ENCODE measurements at regions not wholly inside any gene's neighbourhood (a gene's known extent, or its start where the extent isn't known, plus 50 kb on each side); places are given as distances from the start of the nearest gene placed in this dataset.

GRCh38 chr9:88723751-88724150 lies 188.8 kb downstream of the NXNL2 start:
- no peak for ATAC-seq
- Mint-ChIP-seq H3K4me3 (no peak overlapping the region), H3K4me1 (no peaks in the 10 kb centered on the region), H3K27me3 (peaks cover 18% of the 10 kb centered on the region), H3K36me3 (ENCODE audit: low read depth) (no peaks in the 10 kb centered on the region), H3K27ac (no peak overlapping the region), H3K9me3 (ENCODE audit: low read depth) (no peaks in the 10 kb centered on the region)
- no peak for DNase-seq
- intact Hi-C loops (cut with DNase I, micrococcal nuclease) = no loop called here
- POLR2A ChIA-PET = no interaction called here
- CTCF ChIA-PET = no interaction called here

DNA sequence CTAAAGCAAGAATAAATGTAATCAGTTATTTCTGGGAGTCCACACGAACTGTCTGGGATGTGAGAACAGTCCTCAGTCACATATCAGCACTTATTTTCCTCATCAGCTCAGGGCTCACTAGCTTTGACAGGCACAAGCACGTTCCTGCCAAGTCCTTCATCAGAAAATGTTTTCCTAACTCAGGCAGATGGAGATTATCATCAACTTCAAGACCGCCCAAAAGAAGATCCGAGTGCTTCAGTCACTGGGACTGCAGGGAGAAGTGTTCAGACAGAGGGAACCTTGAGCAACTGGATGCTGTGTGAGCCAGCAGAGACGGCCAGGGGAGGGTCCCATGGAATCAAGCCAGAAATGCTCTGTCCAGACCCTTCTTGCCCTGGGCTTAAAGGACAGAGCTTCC lies 189.4 kb downstream of the NXNL2 start:
- peaks cover 18% of the 10 kb centered on the region for H3K27me3 Mint-ChIP-seq
- H3K9me3 Mint-ChIP-seq (ENCODE audit: low read depth) = no peaks in the 10 kb centered on the region
- no peaks in the 10 kb centered on the region for H3K36me3 Mint-ChIP-seq (ENCODE audit: low read depth)
- DNase-seq (no peak), ATAC-seq (no peak)
- no peaks in the 10 kb centered on the region for H3K4me1 Mint-ChIP-seq
- H3K4me3 Mint-ChIP-seq = no peak overlapping the region
- ChIA-PET POLR2A (no interaction called here), CTCF (no interaction called here)
- no peak overlapping the region for H3K27ac Mint-ChIP-seq
- intact Hi-C loops (cut with DNase I, micrococcal nuclease) = no loop called here

DNA sequence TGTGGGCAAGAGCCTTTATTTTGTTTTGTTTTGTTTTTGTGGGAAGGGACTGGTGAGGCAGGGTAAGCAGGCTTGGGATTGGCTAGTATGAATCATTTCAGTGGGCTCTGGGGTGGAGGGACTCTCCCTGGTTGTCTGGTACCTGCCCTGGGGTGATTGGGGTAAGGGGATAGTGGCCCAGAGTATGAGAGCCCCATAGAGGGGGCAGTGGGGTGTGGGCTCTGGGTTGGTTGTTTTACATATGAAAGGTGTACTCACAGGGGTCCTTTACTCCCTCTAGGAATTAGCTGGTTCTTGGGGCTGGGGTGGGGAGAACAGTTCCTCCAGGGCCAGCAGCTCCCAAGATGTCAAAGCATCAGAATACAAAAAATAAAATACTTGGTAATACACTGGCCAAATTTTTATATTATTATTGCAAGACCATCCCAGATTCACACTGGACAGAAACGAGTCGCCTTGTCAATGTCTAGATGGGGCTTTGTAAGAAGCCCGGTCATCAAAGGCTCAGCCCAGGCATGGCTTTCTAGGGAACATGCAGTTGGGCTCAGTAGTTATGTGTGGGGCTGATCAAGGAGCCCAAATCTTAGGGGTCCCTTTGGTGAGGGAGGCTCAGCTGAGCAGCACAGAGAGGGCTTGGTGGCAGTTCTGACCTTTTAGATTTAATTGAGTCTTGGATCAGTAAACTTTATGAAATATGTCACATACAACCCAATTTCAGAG lies 190.5 kb downstream of the NXNL2 start:
- Mint-ChIP-seq H3K9me3 (ENCODE audit: low read depth) (no peaks in the 10 kb centered on the region), H3K27ac (no peak overlapping the region), H3K36me3 (ENCODE audit: low read depth) (no peaks in the 10 kb centered on the region), H3K4me3 (no peak overlapping the region), H3K27me3 (peaks cover 21% of the 10 kb centered on the region), H3K4me1 (no peaks in the 10 kb centered on the region)
- DNase-seq (no peak), ATAC-seq (no peak)
- ChIA-PET CTCF (interaction anchor here (0.6 kb wide), 1 partner anchor 273 kb away, joined by 3 read pairs; no protein-coding TSS in a partner anchor), POLR2A (no interaction called here)
- intact Hi-C loops (cut with DNase I, micrococcal nuclease) = no loop called here

- H3K4me3 Mint-ChIP-seq = no peak overlapping the region
- peaks cover 28% of the 10 kb centered on the region for H3K27me3 Mint-ChIP-seq
- H3K9me3 Mint-ChIP-seq (ENCODE audit: low read depth) = no peaks in the 10 kb centered on the region
- intact Hi-C loops (cut with DNase I, micrococcal nuclease) = no loop called here
- H3K36me3 Mint-ChIP-seq (ENCODE audit: low read depth) = no peaks in the 10 kb centered on the region
- H3K4me1 Mint-ChIP-seq = no peaks in the 10 kb centered on the region
- no peak for DNase-seq
- ChIA-PET CTCF (no interaction called here), POLR2A (no interaction called here)
- ATAC-seq = no peak
- H3K27ac Mint-ChIP-seq = no peak overlapping the region
Observed at GRCh38 chr9:88726803-88727202, 191.8 kb downstream of the NXNL2 start.

- intact Hi-C loops (cut with DNase I, micrococcal nuclease) = no loop called here
- Mint-ChIP-seq H3K9me3 (ENCODE audit: low read depth) (no peaks in the 10 kb centered on the region), H3K4me1 (no peaks in the 10 kb centered on the region), H3K27me3 (peaks cover 17% of the 10 kb centered on the region), H3K27ac (no peak overlapping the region), H3K36me3 (ENCODE audit: low read depth) (no peaks in the 10 kb centered on the region), H3K4me3 (no peak overlapping the region)
- DNase-seq (no peak), ATAC-seq (no peak)
- ChIA-PET CTCF (no interaction called here), POLR2A (no interaction called here)
Observed at GRCh38 chr9:88730780-88731179, 195.8 kb downstream of the NXNL2 start.

- no peaks in the 10 kb centered on the region for H3K36me3 Mint-ChIP-seq (ENCODE audit: low read depth)
- H3K4me3 Mint-ChIP-seq = no peak overlapping the region
- intact Hi-C loops (cut with DNase I, micrococcal nuclease) = no loop called here
- no peak overlapping the region for H3K27ac Mint-ChIP-seq
- H3K9me3 Mint-ChIP-seq (ENCODE audit: low read depth) = no peaks in the 10 kb centered on the region
- ATAC-seq (no peak), DNase-seq (no peak)
- H3K4me1 Mint-ChIP-seq = no peaks in the 10 kb centered on the region
- H3K27me3 Mint-ChIP-seq = peaks cover 19% of the 10 kb centered on the region
- POLR2A ChIA-PET = no interaction called here
- CTCF ChIA-PET = interaction anchor here (0.8 kb wide), 1 partner anchor 1376 kb away, joined by 4 read pairs; no protein-coding TSS in a partner anchor
Observed at GRCh38 chr9:88732128-88732527, 197.2 kb downstream of the NXNL2 start.

DNA sequence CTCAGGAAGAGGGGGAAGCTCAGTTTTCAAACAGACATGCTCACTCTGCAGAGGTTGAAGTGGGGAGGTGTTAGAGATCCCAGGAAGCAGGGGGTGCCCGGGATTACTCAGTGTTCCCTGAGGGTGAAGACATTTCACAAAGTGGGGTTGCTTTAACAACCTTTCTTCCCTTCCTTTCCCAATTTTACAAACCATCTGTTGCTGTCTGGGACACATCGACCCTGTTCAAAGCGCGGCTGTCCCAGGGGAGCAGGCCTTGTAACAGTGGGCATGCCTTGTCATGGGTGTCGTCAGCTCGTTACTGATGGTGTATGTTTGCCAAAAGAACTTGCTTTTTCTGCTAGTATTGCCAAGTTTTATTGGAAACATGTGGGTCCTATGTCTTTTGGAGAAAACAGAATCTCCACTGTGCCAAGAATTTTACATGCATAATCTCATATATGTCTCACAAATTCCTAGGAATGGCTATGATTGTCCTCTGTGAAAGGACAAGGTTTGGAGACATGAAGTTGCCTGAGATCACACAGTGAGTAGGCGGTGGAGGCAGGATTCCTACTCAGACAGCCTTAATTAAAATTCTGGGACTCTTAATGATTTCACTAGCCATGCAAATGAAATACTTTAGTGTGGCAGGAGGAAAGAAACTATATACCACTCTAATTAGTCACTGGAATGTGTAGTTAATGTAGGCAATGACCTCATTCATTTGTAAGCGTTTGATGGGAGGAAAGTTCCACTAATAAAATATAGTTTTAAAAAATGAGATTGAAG lies 198.9 kb downstream of the NXNL2 start:
- Mint-ChIP-seq H3K36me3 (ENCODE audit: low read depth) (no peaks in the 10 kb centered on the region), H3K27ac (no peak overlapping the region), H3K4me1 (no peaks in the 10 kb centered on the region), H3K27me3 (peaks cover 21% of the 10 kb centered on the region), H3K4me3 (no peak overlapping the region), H3K9me3 (ENCODE audit: low read depth) (no peaks in the 10 kb centered on the region)
- ChIA-PET CTCF (no interaction called here), POLR2A (no interaction called here)
- DNase-seq = no peak
- intact Hi-C loops (cut with DNase I, micrococcal nuclease) = no loop called here
- ATAC-seq = no peak

DNA sequence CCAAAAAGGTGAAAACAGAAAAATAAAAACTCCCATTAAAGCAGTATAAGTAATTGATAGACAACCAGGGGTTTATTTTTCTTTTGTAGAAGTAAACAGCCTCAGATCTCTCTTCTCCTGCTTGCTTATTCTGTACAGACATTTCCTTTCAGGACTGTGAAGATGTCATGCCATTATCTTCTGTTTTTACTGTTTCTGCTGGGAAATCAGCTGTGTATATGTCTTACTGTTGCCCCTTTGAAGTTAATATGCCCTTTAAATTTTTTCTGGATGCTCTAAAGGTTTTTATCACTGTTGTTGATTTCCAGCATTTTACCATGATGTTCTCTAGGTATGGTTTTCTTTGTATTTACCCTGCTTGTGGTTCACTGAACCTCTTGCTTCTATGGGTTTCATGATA lies 199.5 kb downstream of the NXNL2 start:
- Mint-ChIP-seq H3K27ac (no peak overlapping the region), H3K27me3 (peaks cover 23% of the 10 kb centered on the region), H3K4me3 (no peak overlapping the region), H3K9me3 (ENCODE audit: low read depth) (no peaks in the 10 kb centered on the region), H3K36me3 (ENCODE audit: low read depth) (no peaks in the 10 kb centered on the region), H3K4me1 (no peaks in the 10 kb centered on the region)
- POLR2A ChIA-PET = no interaction called here
- CTCF ChIA-PET = no interaction called here
- ATAC-seq = no peak
- intact Hi-C loops (cut with DNase I, micrococcal nuclease) = no loop called here
- no peak for DNase-seq

- no peaks in the 10 kb centered on the region for H3K4me1 Mint-ChIP-seq
- H3K27ac Mint-ChIP-seq = no peak overlapping the region
- CTCF ChIA-PET = interaction anchor here (1.4 kb wide), 1 partner anchor 542 kb away, joined by 3 read pairs; no protein-coding TSS in a partner anchor
- H3K36me3 Mint-ChIP-seq (ENCODE audit: low read depth) = no peaks in the 10 kb centered on the region
- no peaks in the 10 kb centered on the region for H3K9me3 Mint-ChIP-seq (ENCODE audit: low read depth)
- intact Hi-C loops (cut with DNase I, micrococcal nuclease) = no loop called here
- H3K4me3 Mint-ChIP-seq = no peak overlapping the region
- ATAC-seq (no peak), DNase-seq (no peak)
- POLR2A ChIA-PET = no interaction called here
- H3K27me3 Mint-ChIP-seq = peaks cover 21% of the 10 kb centered on the region
Observed at GRCh38 chr9:88736136-88736637, 201.2 kb downstream of the NXNL2 start.

DNA sequence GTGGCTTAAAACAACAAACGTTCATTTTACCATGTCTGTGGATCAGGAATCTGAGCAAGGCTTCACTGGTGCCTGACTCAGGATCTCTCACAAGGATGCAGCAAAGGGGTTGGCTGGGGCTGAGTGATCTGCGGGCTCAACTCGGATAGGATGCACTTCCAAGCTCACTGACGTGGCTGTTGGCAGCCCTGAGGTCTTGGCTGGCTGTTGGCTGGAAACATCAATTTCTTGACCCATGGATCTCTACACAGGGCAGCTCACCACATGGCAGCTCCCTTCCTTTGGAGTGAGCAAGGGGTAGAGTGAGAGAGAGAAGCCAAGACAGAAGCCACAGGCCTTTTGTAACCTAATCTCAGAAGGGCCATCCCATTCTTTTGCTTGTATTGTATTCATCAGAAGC lies 202.1 kb downstream of the NXNL2 start:
- H3K36me3 Mint-ChIP-seq (ENCODE audit: low read depth) = no peaks in the 10 kb centered on the region
- DNase-seq = no peak
- H3K9me3 Mint-ChIP-seq (ENCODE audit: low read depth) = no peaks in the 10 kb centered on the region
- H3K4me1 Mint-ChIP-seq = no peaks in the 10 kb centered on the region
- no peak overlapping the region for H3K27ac Mint-ChIP-seq
- ChIA-PET CTCF (interaction anchor here (0.9 to 1.4 kb wide), 2 partner anchors 132 to 542 kb away, joined by 3 read pairs; no protein-coding TSS in a partner anchor), POLR2A (no interaction called here)
- peaks cover 25% of the 10 kb centered on the region for H3K27me3 Mint-ChIP-seq
- intact Hi-C loops (cut with DNase I, micrococcal nuclease) = no loop called here
- H3K4me3 Mint-ChIP-seq = no peak overlapping the region
- no peak for ATAC-seq

GRCh38 chr9:88737876-88738275 lies 202.9 kb downstream of the NXNL2 start:
- intact Hi-C loops (cut with DNase I, micrococcal nuclease) = no loop called here
- Mint-ChIP-seq H3K36me3 (ENCODE audit: low read depth) (no peaks in the 10 kb centered on the region), H3K27me3 (peaks cover 26% of the 10 kb centered on the region), H3K4me1 (no peaks in the 10 kb centered on the region), H3K9me3 (ENCODE audit: low read depth) (no peaks in the 10 kb centered on the region), H3K27ac (no peak overlapping the region), H3K4me3 (no peak overlapping the region)
- POLR2A ChIA-PET = no interaction called here
- CTCF ChIA-PET = no interaction called here
- DNase-seq (no peak), ATAC-seq (no peak)

DNA sequence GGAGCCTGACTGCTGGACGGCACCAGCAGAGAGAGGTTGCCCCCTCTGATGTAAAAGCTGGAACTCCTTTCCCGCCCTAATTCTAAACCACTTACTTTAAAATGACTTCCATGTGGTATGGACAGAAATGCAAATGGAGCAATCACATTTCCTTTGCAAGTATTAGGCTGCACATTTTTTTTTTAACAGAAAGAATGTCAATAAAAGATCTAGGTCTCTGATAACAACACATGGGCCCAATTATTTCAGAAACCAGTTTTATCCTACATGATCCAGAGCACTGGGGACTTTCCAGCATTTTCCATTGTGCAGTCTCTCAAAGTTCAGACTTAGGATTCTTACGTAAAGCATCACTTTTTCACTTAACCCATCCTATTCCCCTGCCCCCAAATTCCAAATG lies 203.7 kb downstream of the NXNL2 start:
- DNase-seq (no peak), ATAC-seq (no peak)
- H3K4me3 Mint-ChIP-seq = no peak overlapping the region
- CTCF ChIA-PET = no interaction called here
- H3K27me3 Mint-ChIP-seq = peaks cover 26% of the 10 kb centered on the region
- no peaks in the 10 kb centered on the region for H3K9me3 Mint-ChIP-seq (ENCODE audit: low read depth)
- H3K4me1 Mint-ChIP-seq = no peaks in the 10 kb centered on the region
- no peak overlapping the region for H3K27ac Mint-ChIP-seq
- intact Hi-C loops (cut with DNase I, micrococcal nuclease) = no loop called here
- no peaks in the 10 kb centered on the region for H3K36me3 Mint-ChIP-seq (ENCODE audit: low read depth)
- POLR2A ChIA-PET = no interaction called here

All from activated CD4-positive, alpha-beta T cell treated with anti-CD3 and anti-CD28 coated beads for 36 hours (primary cell).